ENCODE measurements at regions not wholly inside any gene's neighbourhood (a gene's known extent, or its start where the extent isn't known, plus 50 kb on each side); places are given as distances from the start of the nearest gene placed in this dataset.

DNA sequence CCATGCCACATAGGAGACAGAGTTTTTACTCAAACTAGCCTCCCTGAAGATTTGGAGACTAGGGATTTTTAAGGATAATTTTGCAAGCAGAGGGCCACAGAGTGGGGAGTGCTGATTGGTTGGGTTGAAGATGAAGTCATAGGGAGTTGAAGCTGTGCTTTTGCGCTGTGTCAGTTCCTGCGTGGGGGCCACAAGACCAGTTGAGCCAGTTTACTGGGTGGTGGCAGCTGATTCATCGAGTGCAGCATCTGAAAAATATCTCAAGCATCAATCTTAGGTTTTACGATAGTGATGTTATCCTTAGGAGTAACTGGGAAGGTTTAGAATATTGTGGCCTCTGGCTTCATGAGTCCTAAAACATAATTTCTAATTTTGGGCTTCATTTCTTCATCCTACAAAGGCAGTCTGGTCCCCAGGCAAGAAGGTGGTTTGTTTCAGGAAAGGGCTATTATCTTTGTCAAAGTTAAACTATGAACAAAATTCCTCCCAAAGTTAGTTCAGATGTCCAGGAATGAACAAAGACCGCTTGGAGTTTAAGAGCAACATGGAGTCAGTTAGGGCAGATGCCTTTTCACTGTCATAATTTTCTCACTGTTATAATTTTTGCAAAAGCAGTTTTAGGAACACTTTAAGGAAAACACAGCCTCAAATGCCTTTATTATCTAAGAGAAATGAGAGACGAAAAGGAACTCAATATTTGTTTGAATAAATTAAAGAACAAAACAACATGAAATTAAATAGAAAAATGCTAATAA is 960.8 kb upstream of the PRKX start:
- H3K4me2 ChIP-seq (ENCODE audit: insufficient read depth, low read length), result no peak overlapping the region
- CTCF ChIA-PET (ENCODE audit: low intra/inter-chr PET ratio), result no interaction called here
- BruUV-seq (replicated peaks), result no TSS peak
- H3K36me3 ChIP-seq (ENCODE audit: control insufficient read depth, insufficient read depth, low read length), result no peaks in the 10 kb centered on the region
- intact Hi-C loops (cut with micrococcal nuclease) (no loop called here), in situ Hi-C loops (cut with MboI) (no loop called here)
- H3K79me2 ChIP-seq (ENCODE audit: control insufficient read depth, insufficient read depth, low read length), result no peaks in the 10 kb centered on the region
- WGBS (ENCODE audit: insufficient coverage, low coverage, missing lambda C conversion rate), result 0% methylated on average over 5 of the region's 6 CpGs
- no peaks in the 10 kb centered on the region for H3K9me3 ChIP-seq (replicated peaks; ENCODE audit: control insufficient read depth, insufficient read depth, low read depth, low read length)
- no peak overlapping the region for H3K27ac ChIP-seq (ENCODE audit: extremely low read depth, low read depth, low read length)
- no peak overlapping the region for H3K9ac ChIP-seq (ENCODE audit: insufficient read depth in 1 of 2, low read depth in 2 of 2, low read length in 2 of 2)
- H3K4me1 ChIP-seq (replicated peaks in 1 of 2; ENCODE audit: control insufficient read depth in 2 of 2, insufficient read depth in 2 of 2, low read length in 2 of 2), result no peaks in the 10 kb centered on the region
- FAIRE-seq (no peak), DNase-seq (ENCODE audit: extremely low read depth in 1 of 4, low spot score in 3 of 4) (no peak), ATAC-seq (no peak)
- POLR2A ChIA-PET, result no interaction called here
- no peak overlapping the region for H3K4me3 ChIP-seq
- H3K9me1 ChIP-seq (ENCODE audit: control insufficient read depth, insufficient read depth, low read length), result no peaks in the 10 kb centered on the region
- H3K27me3 ChIP-seq (ENCODE audit: control insufficient read depth in 2 of 2, insufficient read depth in 2 of 2, low read length in 2 of 2), result no peaks in the 10 kb centered on the region
- no peak overlapping the region for H2AFZ ChIP-seq (ENCODE audit: low read depth, low read length)
- no peaks in the 10 kb centered on the region for H4K20me1 ChIP-seq (replicated peaks; ENCODE audit: control insufficient read depth, insufficient read depth, low read length)
- peak; percentile 86 for TF ChIP-seq DMBX1 (CRISPR knock-in tag; IDR thresholded peaks at IDR 0.05; ENCODE audit: borderline replicate concordance)
- TF ChIP-seq, protein P1, sequence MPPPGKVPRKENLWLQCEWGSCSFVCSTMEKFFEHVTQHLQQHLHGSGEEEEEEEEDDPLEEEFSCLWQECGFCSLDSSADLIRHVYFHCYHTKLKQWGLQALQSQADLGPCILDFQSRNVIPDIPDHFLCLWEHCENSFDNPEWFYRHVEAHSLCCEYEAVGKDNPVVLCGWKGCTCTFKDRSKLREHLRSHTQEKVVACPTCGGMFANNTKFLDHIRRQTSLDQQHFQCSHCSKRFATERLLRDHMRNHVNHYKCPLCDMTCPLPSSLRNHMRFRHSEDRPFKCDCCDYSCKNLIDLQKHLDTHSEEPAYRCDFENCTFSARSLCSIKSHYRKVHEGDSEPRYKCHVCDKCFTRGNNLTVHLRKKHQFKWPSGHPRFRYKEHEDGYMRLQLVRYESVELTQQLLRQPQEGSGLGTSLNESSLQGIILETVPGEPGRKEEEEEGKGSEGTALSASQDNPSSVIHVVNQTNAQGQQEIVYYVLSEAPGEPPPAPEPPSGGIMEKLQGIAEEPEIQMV (tag; conservative IDR thresholded peaks at IDR 0.05; ENCODE audit: low read depth), result peak; percentile 59; the same call in 1 of the 2 replicates
- no peak for TF ChIP-seq CHD4 (IDR thresholded peaks at IDR 0.05; ENCODE audit: insufficient read depth, insufficient replicate concordance, low read depth, low read length, poor library complexity, severe bottlenecking)
